HEK293T (cell line): ENCODE measurements at regions not wholly inside any gene's neighbourhood (a gene's known extent, or its start where the extent isn't known, plus 50 kb on each side); places are given as distances from the start of the nearest gene placed in this dataset.

Source experiments
- CTBP1 ChIP-seq: fragments of 450-650 bp; IDR thresholded peaks from 2 replicates; pipeline ENCODE4 v1.6.1; 2016; ENCODE audit warnings: borderline replicate concordance
- FOXM1 ChIP-seq: fragments of 450-650 bp; IDR thresholded peaks from 2 replicates; pipeline ENCODE4 v1.6.1; 2017; ENCODE audit warnings: mild to moderate bottlenecking, borderline replicate concordance
- HDGF ChIP-seq: fragments of 450-650 bp; IDR thresholded peaks from 2 replicates; pipeline ENCODE4 v1.6.1; 2017; ENCODE audit warnings: antibody characterized with exemption, borderline replicate concordance
- NFRKB ChIP-seq: fragments of 450-650 bp; IDR thresholded peaks from 2 replicates; pipeline ENCODE4 v1.6.1; 2016; ENCODE audit warnings: mild to moderate bottlenecking, moderate library complexity
- PKNOX1 ChIP-seq: fragments of 450-650 bp; IDR thresholded peaks from 2 replicates; pipeline ENCODE4 v1.6.1; 2016
- SP1 ChIP-seq: fragments of 450-650 bp; IDR thresholded peaks from 2 replicates; pipeline ENCODE4 v1.6.1; 2017
- SUZ12 ChIP-seq: fragments of 450-650 bp; IDR thresholded peaks from 2 replicates; pipeline ENCODE4 v1.6.1; 2016; ENCODE audit warnings: mild to moderate bottlenecking
- TARDBP ChIP-seq: fragments of 450-650 bp; IDR thresholded peaks from 2 replicates; pipeline ENCODE4 v1.6.1; 2016

- TF ChIP-seq FOXM1: no peak
- no peak for TF ChIP-seq PKNOX1
- TF ChIP-seq SP1: no peak
- no peak for TF ChIP-seq CTBP1
- TF ChIP-seq SUZ12: no peak
- TF ChIP-seq TARDBP: no peak
- no peak for TF ChIP-seq HDGF
- TF ChIP-seq NFRKB: no peak
Measured at GRCh38 chr13:111413407-111414187, 93.2 kb downstream of the TEX29 start.
